ENCODE measurements at regions not wholly inside any gene's neighbourhood (a gene's known extent, or its start where the extent isn't known, plus 50 kb on each side); places are given as distances from the start of the nearest gene placed in this dataset.
"Not testable (repeated sequence)": the region's sequence is repeated elsewhere in the genome, so short reads cannot be mapped to it uniquely, and the experiment has no call there.

- no peaks in the 10 kb centered on the region for H3K36me3 ChIP-seq
- H3K9me3 ChIP-seq: no peaks in the 10 kb centered on the region
- no peaks in the 10 kb centered on the region for H3K4me1 ChIP-seq
- no peak overlapping the region for H3K27ac ChIP-seq
- H3K4me3 ChIP-seq: no peak overlapping the region
- ATAC-seq (no peak), DNase-seq (no peak)
- TF ChIP-seq CTCF (IDR thresholded peaks at IDR 0.05): no peak
- TF ChIP-seq POLR2A (IDR thresholded peaks at IDR 0.05): no peak
- WGBS (ENCODE audit: insufficient coverage, low coverage, low lambda C conversion rate, missing lambda C conversion rate): 55% methylated on average over 2 of the region's 2 CpGs
- no peaks in the 10 kb centered on the region for H3K27me3 ChIP-seq
- intact Hi-C loops (cut with DNase I): no loop called here
These were observed 726.4 kb downstream of the TENT5A start for GRCh38 chr6:81026041-81026553.

- H3K4me3 ChIP-seq: no peak overlapping the region
- DNase-seq: no peak
- no peaks in the 10 kb centered on the region for H3K27me3 ChIP-seq
- no peaks in the 10 kb centered on the region for H3K9me3 ChIP-seq
- H3K36me3 ChIP-seq: no peaks in the 10 kb centered on the region
- no peak overlapping the region for H3K27ac ChIP-seq
- H3K4me1 ChIP-seq: no peaks in the 10 kb centered on the region
- intact Hi-C loops (cut with DNase I): no loop called here
- 29% methylated on average over 1 of the region's 1 CpG for WGBS (ENCODE audit: insufficient coverage, low coverage, low lambda C conversion rate, missing lambda C conversion rate)
- no peak for ATAC-seq
- TF ChIP-seq CTCF (IDR thresholded peaks at IDR 0.05): no peak
- TF ChIP-seq POLR2A (IDR thresholded peaks at IDR 0.05): no peak
These were observed 728.8 kb downstream of the TENT5A start for GRCh38 chr6:81023709-81024108.

- H3K4me3 ChIP-seq: no peak overlapping the region
- H3K36me3 ChIP-seq: no peaks in the 10 kb centered on the region
- H3K27me3 ChIP-seq: no peaks in the 10 kb centered on the region
- H3K9me3 ChIP-seq: no peaks in the 10 kb centered on the region
- DNase-seq (no peak), ATAC-seq (no peak)
- WGBS (ENCODE audit: insufficient coverage, low coverage, low lambda C conversion rate, missing lambda C conversion rate): 53% methylated on average over 1 of the region's 1 CpG
- no peak for TF ChIP-seq POLR2A (IDR thresholded peaks at IDR 0.05)
- no peak for TF ChIP-seq CTCF (IDR thresholded peaks at IDR 0.05)
- no peaks in the 10 kb centered on the region for H3K4me1 ChIP-seq
- intact Hi-C loops (cut with DNase I): no loop called here
- no peak overlapping the region for H3K27ac ChIP-seq
These were observed 729.4 kb downstream of the TENT5A start for GRCh38 chr6:81023007-81023582.

- H3K36me3 ChIP-seq: not testable (repeated sequence)
These were observed 734.9 kb downstream of the TENT5A start for GRCh38 chr6:81017586-81017985.

GRCh38 chr6:81003894-81004293 lies 748.6 kb downstream of the TENT5A start:
- Histone ChIP-seq H3K9me3 (peaks cover 0 to 3% (median 0%) of the 10 kb centered on the region in 4 donors), H3K27me3 (no peaks in the 10 kb centered on the region), H3K4me1 (no peaks in the 10 kb centered on the region), H3K4me3 (no peak overlapping the region), H3K27ac (no peak overlapping the region), H3K36me3 (no peaks in the 10 kb centered on the region)
- TF ChIP-seq POLR2A (IDR thresholded peaks at IDR 0.05) (no peak), CTCF (IDR thresholded peaks at IDR 0.05) (no peak)
- intact Hi-C loops (cut with DNase I): no loop called here
- no peak for ATAC-seq
- no peak for DNase-seq

More at GRCh38 chr6:81017586-81017985, 734.9 kb downstream of the TENT5A start:
- H3K27me3 ChIP-seq; DNase-seq; intact Hi-C loops (cut with DNase I); H3K27ac ChIP-seq; H3K9me3 ChIP-seq; ATAC-seq; H3K4me1 ChIP-seq; H3K4me3 ChIP-seq: not testable (repeated sequence)
- WGBS (ENCODE audit: insufficient coverage, low coverage, low lambda C conversion rate, missing lambda C conversion rate): 60% methylated on average over 1 of the region's 6 CpGs
